ENCODE measurements at regions not wholly inside any gene's neighbourhood (a gene's known extent, or its start where the extent isn't known, plus 50 kb on each side); places are given as distances from the start of the nearest gene placed in this dataset.
A peak's percentile ranks its signal among the peaks of the same experiment; 100 is the strongest.

DNA sequence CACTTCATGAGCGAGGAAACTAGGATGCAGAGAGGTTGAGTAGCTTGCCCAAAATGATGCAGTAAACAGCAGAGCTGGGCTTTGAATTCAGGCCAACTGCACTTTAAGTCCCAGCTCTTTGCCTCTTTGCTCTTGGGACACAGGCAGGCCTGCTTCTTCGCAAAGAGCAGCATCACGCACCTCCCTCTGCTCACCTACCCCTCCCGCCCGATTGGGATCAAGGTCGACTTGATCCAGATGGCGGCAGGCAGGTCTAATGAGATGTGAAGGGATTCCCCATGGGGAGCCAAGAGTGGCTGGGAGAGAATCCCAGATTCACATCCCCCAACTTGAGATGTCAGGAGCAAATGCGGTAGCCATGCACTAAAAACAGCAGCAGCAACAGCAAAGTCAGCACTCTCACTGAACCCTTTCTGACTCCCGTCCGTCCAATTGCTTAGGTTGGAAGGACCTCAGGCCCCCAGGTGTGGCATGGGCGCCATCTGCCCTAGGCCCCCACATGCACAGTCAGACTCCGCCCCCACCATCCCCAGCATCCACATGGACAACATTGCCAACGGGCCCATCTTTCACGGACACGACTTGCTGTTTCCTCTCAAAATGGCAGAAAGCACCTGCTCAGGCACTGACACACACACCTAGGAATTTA lies 84.3 kb upstream of the MAP4K4 start:
- Histone ChIP-seq H3K4me3 (no peak overlapping the region), H4K20me1 (no peaks in the 10 kb centered on the region), H3K9ac (no peak overlapping the region), H3K4me2 (no peak overlapping the region), H3K27me3 (peaks cover 0 to 10% (median 0%) of the 10 kb centered on the region in 11 experiments; a peak in 2 of 22 replicates), H3K9me3 (replicated peaks in 1 of 11) (peaks cover 0 to 7% (median 0%) of the 10 kb centered on the region in 11 experiments; a peak in 3 of 22 replicates), H3K36me3 (no peaks in the 10 kb centered on the region), H3K4me1 (peaks cover 9 to 14% (median 11%) of the 10 kb centered on the region in 10 experiments), H3K27ac (no peak overlapping the region)
- TF ChIP-seq Cebpa-rat (IDR thresholded peaks at IDR 0.05) = no peak

DNA sequence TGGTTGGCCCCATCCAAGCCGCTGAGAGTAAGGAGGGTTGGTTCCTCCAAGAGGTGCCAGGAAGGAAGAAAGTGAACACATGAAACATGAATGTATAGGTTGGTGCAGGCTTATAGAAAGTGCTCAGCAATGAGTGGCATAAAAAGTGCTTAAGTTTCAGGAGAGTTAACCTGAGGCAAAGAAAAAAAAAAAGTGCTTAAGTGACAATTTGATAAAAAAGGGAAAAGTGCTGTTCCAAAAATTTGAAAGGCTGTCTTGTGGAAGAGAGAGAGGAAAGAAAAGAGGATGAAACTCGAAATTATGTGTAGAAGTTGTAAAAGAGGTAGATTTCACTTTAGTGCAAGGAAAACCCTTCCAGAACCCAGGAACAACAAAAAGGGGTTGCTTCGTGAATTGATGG lies 85.5 kb upstream of the MAP4K4 start:
- H3K4me1 ChIP-seq = peaks cover 0 to 2% (median 0%) of the 10 kb centered on the region in 10 experiments; a peak in 3 of 20 replicates
- H4K20me1 ChIP-seq = no peaks in the 10 kb centered on the region
- no peaks in the 10 kb centered on the region for H3K27me3 ChIP-seq
- H3K9ac ChIP-seq = no peak overlapping the region
- H3K9me3 ChIP-seq (replicated peaks in 1 of 11) = peaks cover 0 to 11% (median 0%) of the 10 kb centered on the region in 11 experiments; a peak in 3 of 22 replicates
- no peaks in the 10 kb centered on the region for H3K36me3 ChIP-seq
- H3K4me2 ChIP-seq = no peak overlapping the region
- TF ChIP-seq Cebpa-rat (IDR thresholded peaks at IDR 0.05) = no peak
- no peak overlapping the region for H3K4me3 ChIP-seq
- H3K27ac ChIP-seq = no peak overlapping the region

DNA sequence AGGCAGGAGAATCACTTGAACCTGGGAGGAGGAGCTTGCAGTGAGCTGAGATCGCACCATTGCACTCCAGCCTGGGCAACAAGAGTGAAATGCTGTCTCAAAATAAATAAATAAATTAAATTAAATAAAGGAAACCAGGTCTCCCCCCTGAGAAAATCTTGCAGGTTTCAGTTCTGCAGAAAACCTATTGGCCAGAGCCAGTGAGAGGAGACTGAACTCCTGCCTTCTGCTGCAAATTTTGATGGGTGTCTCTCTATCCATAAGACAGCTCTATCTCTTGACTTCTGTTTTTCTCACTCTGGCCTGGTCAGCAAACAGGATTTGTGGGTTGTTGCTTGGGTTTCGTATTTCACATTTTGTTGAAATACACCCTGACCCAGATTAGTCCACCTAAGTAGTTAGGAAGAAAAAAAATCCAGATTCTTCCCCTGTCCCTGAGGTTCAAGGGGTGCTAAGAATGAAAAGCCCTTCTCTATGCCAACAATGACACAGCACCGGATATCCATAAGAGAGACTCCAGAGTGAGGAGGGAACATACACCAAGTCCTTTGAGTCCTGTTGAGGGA lies 86.7 kb upstream of the MAP4K4 start:
- no peak for TF ChIP-seq Cebpa-rat (IDR thresholded peaks at IDR 0.05)
- H3K9ac ChIP-seq = no peak overlapping the region
- H4K20me1 ChIP-seq = no peaks in the 10 kb centered on the region
- peaks cover 0 to 11% (median 0%) of the 10 kb centered on the region in 11 experiments; a peak in 3 of 22 replicates for H3K9me3 ChIP-seq (replicated peaks in 1 of 11)
- H3K36me3 ChIP-seq = no peaks in the 10 kb centered on the region
- no peak overlapping the region for H3K27ac ChIP-seq
- H3K27me3 ChIP-seq = no peaks in the 10 kb centered on the region
- no peak overlapping the region for H3K4me2 ChIP-seq
- no peaks in the 10 kb centered on the region for H3K4me1 ChIP-seq
- H3K4me3 ChIP-seq = no peak overlapping the region

DNA sequence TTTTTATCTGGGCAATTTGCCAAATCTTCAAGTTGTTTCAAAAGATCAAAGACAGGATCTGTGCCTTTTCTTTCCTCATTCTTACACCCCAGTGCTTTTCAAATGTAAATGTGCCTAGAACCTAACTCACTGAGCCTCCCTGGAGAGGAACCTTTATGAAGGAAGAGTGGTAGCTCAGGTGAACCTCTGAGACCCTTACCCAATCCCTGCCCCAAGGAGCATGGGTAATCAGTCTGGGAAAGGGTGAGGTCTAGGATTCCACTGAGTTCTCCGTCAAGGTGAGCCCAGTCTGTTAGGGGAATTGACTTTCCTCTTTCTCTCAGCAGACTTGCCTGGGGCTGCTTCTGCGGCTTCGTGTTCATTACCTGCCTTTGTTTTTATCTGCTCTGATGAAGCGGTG lies 88.1 kb upstream of the MAP4K4 start:
- no peak overlapping the region for H3K4me2 ChIP-seq
- no peaks in the 10 kb centered on the region for H4K20me1 ChIP-seq
- H3K4me1 ChIP-seq = no peaks in the 10 kb centered on the region
- no peaks in the 10 kb centered on the region for H3K36me3 ChIP-seq
- H3K4me3 ChIP-seq = no peak overlapping the region
- TF ChIP-seq Cebpa-rat (IDR thresholded peaks at IDR 0.05) = no peak
- H3K9me3 ChIP-seq (replicated peaks in 1 of 11) = peaks cover 0 to 11% (median 0%) of the 10 kb centered on the region in 11 experiments; a peak in 3 of 22 replicates
- no peak overlapping the region for H3K27ac ChIP-seq
- no peaks in the 10 kb centered on the region for H3K27me3 ChIP-seq
- no peak overlapping the region for H3K9ac ChIP-seq

DNA sequence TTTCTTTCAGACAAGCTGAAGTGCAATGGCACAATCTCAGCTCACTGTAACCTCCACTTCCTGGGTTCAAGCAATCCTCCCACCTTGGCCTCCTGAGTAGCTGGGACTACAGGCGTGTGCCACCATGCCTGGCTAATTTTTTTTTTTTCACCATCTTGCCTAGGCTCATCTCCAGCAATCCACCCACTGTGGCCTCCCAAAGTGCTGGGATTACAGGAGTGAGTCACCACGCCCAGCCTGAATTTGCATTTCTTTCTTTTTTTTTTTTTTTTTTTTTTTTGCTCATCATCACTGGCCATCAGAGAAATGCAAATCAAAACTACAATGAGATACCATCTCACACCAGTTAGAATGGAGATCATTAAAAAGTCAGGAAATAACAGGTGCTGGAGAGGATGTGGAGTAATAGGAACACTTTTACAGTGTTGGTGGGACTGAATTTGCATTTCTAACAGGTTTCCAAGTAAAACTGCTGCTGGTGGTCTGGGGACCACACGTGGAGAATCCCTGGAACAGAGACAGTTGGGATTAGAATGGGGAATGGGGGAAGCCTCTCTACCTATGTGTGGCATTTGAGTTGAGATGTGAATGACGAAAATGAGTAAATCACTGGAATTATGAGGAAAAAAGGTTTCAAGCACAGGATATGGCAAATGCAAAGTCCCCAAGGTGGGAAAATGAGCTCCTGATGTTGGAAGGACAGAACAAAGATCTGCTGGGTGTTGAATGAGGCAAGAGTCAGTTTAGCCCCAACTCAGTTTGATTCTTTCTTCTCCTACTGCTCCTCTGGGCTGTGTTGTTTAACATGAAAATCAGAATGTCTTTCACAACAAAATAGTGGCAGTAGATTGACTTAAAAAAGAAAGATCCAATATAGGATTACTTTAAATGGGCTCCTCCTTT lies 88.8 kb upstream of the MAP4K4 start:
- Histone ChIP-seq H3K36me3 (no peaks in the 10 kb centered on the region), H3K27ac (no peak overlapping the region), H4K20me1 (no peaks in the 10 kb centered on the region), H3K4me2 (no peak overlapping the region), H3K9ac (no peak overlapping the region), H3K4me3 (no peak overlapping the region), H3K9me3 (replicated peaks in 1 of 11) (peaks cover 0 to 11% (median 0%) of the 10 kb centered on the region in 11 experiments; a peak in 3 of 22 replicates), H3K4me1 (no peaks in the 10 kb centered on the region), H3K27me3 (no peaks in the 10 kb centered on the region)
- no peak for TF ChIP-seq Cebpa-rat (IDR thresholded peaks at IDR 0.05)

DNA sequence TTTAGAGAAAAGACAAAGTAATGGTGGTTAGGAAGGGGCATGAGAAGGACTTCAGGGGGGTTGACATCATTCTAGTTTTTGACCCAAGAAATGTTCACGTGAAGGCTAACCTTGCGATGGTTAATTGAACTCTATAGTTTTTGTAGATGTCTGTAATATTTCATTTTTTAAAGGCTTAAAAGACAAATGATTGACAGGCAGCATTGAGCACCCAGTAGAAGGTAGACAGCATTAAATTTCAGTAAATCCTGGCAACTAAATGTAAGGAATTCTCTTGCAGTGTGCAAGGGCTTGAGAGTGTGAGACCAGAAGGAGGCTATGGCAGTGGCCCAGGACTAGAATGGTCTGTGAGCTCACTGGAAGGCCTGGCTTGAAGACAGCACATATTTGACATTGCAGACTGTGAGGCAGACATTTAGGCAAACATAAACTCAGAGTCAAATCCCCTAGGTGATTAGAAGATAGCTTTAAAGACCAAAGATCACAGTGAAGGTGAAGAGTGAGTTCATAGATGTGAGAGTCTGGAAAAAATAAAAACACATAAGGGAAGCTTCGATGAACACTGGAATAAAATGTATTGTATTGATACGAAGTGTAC lies 100.1 kb upstream of the MAP4K4 start:
- no peak overlapping the region for H3K27ac ChIP-seq
- no peaks in the 10 kb centered on the region for H4K20me1 ChIP-seq
- H3K27me3 ChIP-seq = no peaks in the 10 kb centered on the region
- no peak for TF ChIP-seq Cebpa-rat (IDR thresholded peaks at IDR 0.05)
- H3K36me3 ChIP-seq = no peaks in the 10 kb centered on the region
- H3K9ac ChIP-seq = no peak overlapping the region
- H3K4me3 ChIP-seq = no peak overlapping the region
- H3K4me2 ChIP-seq = no peak overlapping the region
- H3K9me3 ChIP-seq (replicated peaks in 1 of 11) = peaks cover 0 to 6% (median 0%) of the 10 kb centered on the region in 11 experiments; a peak in 2 of 22 replicates
- peaks cover 0 to 9% (median 8%) of the 10 kb centered on the region in 10 experiments; a peak in 11 of 20 replicates for H3K4me1 ChIP-seq

DNA sequence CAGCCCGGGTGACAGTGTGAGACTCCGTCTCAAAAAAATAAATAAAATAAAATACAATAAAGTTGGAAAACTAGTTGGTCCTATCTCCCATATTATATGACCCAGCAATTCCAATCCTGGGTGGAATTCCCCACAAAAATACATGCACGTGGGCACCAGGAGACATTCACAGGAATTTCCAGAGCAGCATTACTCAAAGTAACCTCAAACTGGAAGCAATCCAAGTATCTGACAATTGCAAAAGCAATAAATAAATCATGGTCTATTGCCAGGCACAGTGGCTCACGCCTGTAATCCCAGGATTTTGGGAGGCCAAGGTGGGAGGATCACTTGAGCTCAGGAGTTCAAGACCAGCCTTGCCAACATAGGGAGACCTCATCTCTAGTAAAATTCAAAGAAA lies 101.2 kb upstream of the MAP4K4 start:
- Histone ChIP-seq H3K4me2 (peak overlapping the region in 3 of 11 experiments; percentile 32 to 45 (median 33); a peak in 4 of 22 replicates), H3K27me3 (no peaks in the 10 kb centered on the region), H3K4me1 (peaks cover 0 to 9% (median 8%) of the 10 kb centered on the region in 10 experiments; a peak in 11 of 20 replicates), H3K9ac (no peak overlapping the region), H3K9me3 (replicated peaks in 1 of 11) (peaks cover 0 to 6% (median 0%) of the 10 kb centered on the region in 11 experiments; a peak in 2 of 22 replicates), H3K36me3 (no peaks in the 10 kb centered on the region), H3K27ac (no peak overlapping the region), H3K4me3 (no peak overlapping the region), H4K20me1 (no peaks in the 10 kb centered on the region)
- no peak for TF ChIP-seq Cebpa-rat (IDR thresholded peaks at IDR 0.05)

DNA sequence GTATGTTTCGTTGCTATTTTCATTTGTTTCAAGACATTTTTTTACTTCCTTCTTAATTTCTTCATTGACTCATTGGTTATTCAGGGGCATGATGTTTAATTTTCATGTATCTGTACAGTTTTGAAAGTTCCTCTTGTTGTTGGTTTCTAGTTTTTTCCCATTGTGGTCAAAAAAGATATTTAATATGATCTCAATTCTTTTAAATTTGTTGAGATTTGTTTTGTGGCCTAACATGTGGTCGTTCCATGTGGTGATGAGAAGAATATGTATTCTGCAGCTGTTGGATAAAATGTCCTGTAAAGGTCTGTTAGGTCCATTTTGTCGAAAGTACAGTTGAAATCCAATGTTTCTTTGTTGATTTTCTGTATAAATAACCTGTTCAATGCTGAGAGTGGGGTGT lies 110.3 kb upstream of the MAP4K4 start:
- no peak overlapping the region for H3K4me2 ChIP-seq
- H3K36me3 ChIP-seq = 0 out of 22 replicates have a peak, but pooled peaks cover 0 to 5% (median 0%) of the 10 kb centered on the region in 11 experiments
- no peak overlapping the region for H3K9ac ChIP-seq
- no peak for TF ChIP-seq Cebpa-rat (IDR thresholded peaks at IDR 0.05)
- H3K27ac ChIP-seq = no peak overlapping the region
- no peaks in the 10 kb centered on the region for H3K27me3 ChIP-seq
- H3K4me1 ChIP-seq = no peaks in the 10 kb centered on the region
- H3K4me3 ChIP-seq = no peak overlapping the region
- H4K20me1 ChIP-seq = no peaks in the 10 kb centered on the region
- H3K9me3 ChIP-seq (replicated peaks in 1 of 11) = peaks cover 22 to 36% (median 29%) of the 10 kb centered on the region in 11 experiments

DNA sequence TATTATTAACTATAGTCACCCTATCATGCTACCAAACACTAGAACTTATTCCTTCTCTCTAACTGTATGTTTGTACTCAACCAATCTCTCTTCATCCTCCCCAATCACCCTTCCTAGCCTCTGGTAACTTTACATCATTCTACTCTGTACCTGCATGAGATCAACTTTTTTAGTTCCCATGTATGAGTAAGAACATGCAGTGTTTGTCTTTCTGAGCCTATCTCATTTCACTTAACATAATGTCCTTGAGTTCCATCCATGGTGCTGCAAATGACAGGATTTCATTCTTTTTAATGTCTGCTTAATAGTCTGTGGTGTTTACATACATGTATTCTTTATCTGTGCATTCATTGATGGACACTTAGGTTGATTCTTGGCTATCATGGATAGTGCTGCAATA lies 108.9 kb upstream of the RFX8 start:
- H3K36me3 ChIP-seq = no peaks in the 10 kb centered on the region
- H4K20me1 ChIP-seq = no peaks in the 10 kb centered on the region
- no peak overlapping the region for H3K9ac ChIP-seq
- no peak for TF ChIP-seq Cebpa-rat (IDR thresholded peaks at IDR 0.05)
- no peak overlapping the region for H3K4me3 ChIP-seq
- H3K9me3 ChIP-seq (replicated peaks in 1 of 11) = peaks cover 12 to 26% (median 18%) of the 10 kb centered on the region in 11 experiments
- H3K4me1 ChIP-seq = no peaks in the 10 kb centered on the region
- no peaks in the 10 kb centered on the region for H3K27me3 ChIP-seq
- H3K4me2 ChIP-seq = no peak overlapping the region
- no peak overlapping the region for H3K27ac ChIP-seq
